Nephron progenitor cell (in vitro differentiated cells): ENCODE measurements at regions not wholly inside any gene's neighbourhood (a gene's known extent, or its start where the extent isn't known, plus 50 kb on each side); places are given as distances from the start of the nearest gene placed in this dataset.
A peak's percentile ranks its signal among the peaks of the same experiment; 100 is the strongest.

ENCODE experiments used
- DNase-seq: peaks from one replicate; pipeline ENCODE4 v3.0.0; 2021
- H3K27ac Mint-ChIP-seq: 2 replicates; pipeline ENCODE4 v1.8.0; 2021; ENCODE audit warnings: mild to moderate bottlenecking, moderate library complexity, mixed read lengths
- H3K27me3 Mint-ChIP-seq: 2 replicates; pipeline ENCODE4 v1.8.0; 2021; ENCODE audit warnings: mild to moderate bottlenecking, low read depth, mixed read lengths; ENCODE audit not compliant: poor library complexity
- H3K36me3 Mint-ChIP-seq: 2 replicates; pipeline ENCODE4 v1.8.0; 2021; ENCODE audit warnings: low read depth, mixed read lengths
- H3K4me1 Mint-ChIP-seq: 2 replicates; pipeline ENCODE4 v1.8.0; 2021; ENCODE audit warnings: mixed read lengths
- H3K4me3 Mint-ChIP-seq: 2 replicates; pipeline ENCODE4 v1.8.0; 2021; ENCODE audit warnings: mild to moderate bottlenecking, moderate library complexity, mixed read lengths
- H3K9me3 Mint-ChIP-seq: 2 replicates; pipeline ENCODE4 v1.8.0; 2021; ENCODE audit warnings: mild to moderate bottlenecking, moderate library complexity, mixed read lengths
- TF ChIP-seq, protein P1 (sequence below): fragments of 200-600 bp; sonication (generic); IDR thresholded peaks from 2 replicates; pipeline ENCODE4 v1.5.0; 2021; ENCODE audit warnings: antibody characterized with exemption

GRCh38 chr2:236940497-236940896 lies 145.2 kb upstream of the COPS8 start:
- no peak for DNase-seq
- no peaks in the 10 kb centered on the region for H3K36me3 Mint-ChIP-seq
- H3K27me3 Mint-ChIP-seq: peaks cover 17% of the 10 kb centered on the region
- H3K4me1 Mint-ChIP-seq: peaks cover 44% of the 10 kb centered on the region
- H3K9me3 Mint-ChIP-seq: no peaks in the 10 kb centered on the region
- H3K4me3 Mint-ChIP-seq: no peak overlapping the region
- TF ChIP-seq, protein P1, sequence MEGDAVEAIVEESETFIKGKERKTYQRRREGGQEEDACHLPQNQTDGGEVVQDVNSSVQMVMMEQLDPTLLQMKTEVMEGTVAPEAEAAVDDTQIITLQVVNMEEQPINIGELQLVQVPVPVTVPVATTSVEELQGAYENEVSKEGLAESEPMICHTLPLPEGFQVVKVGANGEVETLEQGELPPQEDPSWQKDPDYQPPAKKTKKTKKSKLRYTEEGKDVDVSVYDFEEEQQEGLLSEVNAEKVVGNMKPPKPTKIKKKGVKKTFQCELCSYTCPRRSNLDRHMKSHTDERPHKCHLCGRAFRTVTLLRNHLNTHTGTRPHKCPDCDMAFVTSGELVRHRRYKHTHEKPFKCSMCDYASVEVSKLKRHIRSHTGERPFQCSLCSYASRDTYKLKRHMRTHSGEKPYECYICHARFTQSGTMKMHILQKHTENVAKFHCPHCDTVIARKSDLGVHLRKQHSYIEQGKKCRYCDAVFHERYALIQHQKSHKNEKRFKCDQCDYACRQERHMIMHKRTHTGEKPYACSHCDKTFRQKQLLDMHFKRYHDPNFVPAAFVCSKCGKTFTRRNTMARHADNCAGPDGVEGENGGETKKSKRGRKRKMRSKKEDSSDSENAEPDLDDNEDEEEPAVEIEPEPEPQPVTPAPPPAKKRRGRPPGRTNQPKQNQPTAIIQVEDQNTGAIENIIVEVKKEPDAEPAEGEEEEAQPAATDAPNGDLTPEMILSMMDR: no peak
- peak overlapping the region; percentile 71 for H3K27ac Mint-ChIP-seq

DNA sequence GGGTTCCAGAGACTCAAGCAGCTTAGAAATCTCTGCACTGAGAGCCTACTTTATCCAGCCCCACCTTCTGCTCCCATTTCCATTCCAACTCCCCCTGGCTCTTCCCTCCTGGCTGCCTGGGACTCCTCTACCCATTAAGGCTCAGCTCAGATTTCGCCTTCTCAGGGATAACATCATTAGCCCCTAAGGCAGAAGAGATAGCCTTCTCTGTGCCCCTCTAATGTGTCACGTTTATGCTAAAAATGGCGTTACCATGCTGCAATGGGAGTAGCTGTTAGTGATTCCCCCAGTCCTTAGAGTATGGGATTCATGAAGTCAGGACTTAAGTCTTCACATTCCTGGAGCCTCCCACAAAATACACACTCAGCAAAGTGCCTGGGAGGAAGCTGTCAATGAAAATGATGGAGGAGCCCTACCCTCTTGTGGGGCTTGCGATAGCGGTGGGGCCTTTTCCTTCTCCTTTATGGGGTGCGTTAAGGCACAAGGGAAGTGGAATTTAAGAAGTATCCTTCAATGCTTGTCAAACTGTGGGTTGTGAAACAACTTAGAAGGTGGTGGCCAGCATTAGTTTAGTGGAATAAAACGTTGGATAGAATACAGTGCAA lies 144.7 kb upstream of the COPS8 start:
- Mint-ChIP-seq H3K9me3 (no peaks in the 10 kb centered on the region), H3K36me3 (no peaks in the 10 kb centered on the region), H3K27me3 (peaks cover 12% of the 10 kb centered on the region), H3K4me1 (peaks cover 48% of the 10 kb centered on the region), H3K27ac (peak overlapping the region; percentile 71), H3K4me3 (peak overlapping the region; percentile 41)
- no peak for DNase-seq
- TF ChIP-seq, protein P1: no peak

DNA sequence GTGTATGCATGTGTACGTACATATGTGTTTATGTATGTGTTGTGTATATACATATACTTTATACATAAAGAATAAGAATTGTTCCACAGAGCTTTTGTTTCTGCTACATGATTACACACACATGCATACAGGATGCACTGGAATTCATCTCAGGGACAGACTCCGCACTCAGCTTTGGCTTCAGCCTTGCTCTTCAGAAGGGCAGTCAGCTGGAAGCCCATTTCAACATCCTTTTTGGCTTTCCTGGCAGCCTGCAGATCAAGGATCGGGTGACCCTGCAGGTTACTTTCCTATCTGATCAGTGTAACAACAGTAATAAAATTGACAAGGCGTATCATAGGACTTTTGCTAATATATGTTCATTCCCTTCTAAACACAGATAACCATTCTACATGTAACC lies 144.1 kb upstream of the COPS8 start:
- Mint-ChIP-seq H3K36me3 (no peaks in the 10 kb centered on the region), H3K4me1 (peaks cover 53% of the 10 kb centered on the region), H3K9me3 (no peaks in the 10 kb centered on the region), H3K27ac (peak overlapping the region; percentile 44), H3K4me3 (no peak overlapping the region), H3K27me3 (peaks cover 9% of the 10 kb centered on the region)
- TF ChIP-seq, protein P1: no peak
- no peak for DNase-seq

GRCh38 chr2:236942554-236942953 lies 143.1 kb upstream of the COPS8 start:
- DNase-seq: no peak
- no peak overlapping the region for H3K4me3 Mint-ChIP-seq
- H3K36me3 Mint-ChIP-seq: no peaks in the 10 kb centered on the region
- TF ChIP-seq, protein P1: no peak
- no peaks in the 10 kb centered on the region for H3K9me3 Mint-ChIP-seq
- peaks cover 3% of the 10 kb centered on the region for H3K27me3 Mint-ChIP-seq
- H3K27ac Mint-ChIP-seq: no peak overlapping the region
- H3K4me1 Mint-ChIP-seq: peaks cover 58% of the 10 kb centered on the region

GRCh38 chr2:236943068-236943467 lies 142.6 kb upstream of the COPS8 start:
- Mint-ChIP-seq H3K4me1 (peaks cover 56% of the 10 kb centered on the region), H3K4me3 (no peak overlapping the region), H3K9me3 (no peaks in the 10 kb centered on the region), H3K36me3 (no peaks in the 10 kb centered on the region), H3K27me3 (peaks cover 2% of the 10 kb centered on the region), H3K27ac (no peak overlapping the region)
- TF ChIP-seq, protein P1: no peak
- no peak for DNase-seq

DNA sequence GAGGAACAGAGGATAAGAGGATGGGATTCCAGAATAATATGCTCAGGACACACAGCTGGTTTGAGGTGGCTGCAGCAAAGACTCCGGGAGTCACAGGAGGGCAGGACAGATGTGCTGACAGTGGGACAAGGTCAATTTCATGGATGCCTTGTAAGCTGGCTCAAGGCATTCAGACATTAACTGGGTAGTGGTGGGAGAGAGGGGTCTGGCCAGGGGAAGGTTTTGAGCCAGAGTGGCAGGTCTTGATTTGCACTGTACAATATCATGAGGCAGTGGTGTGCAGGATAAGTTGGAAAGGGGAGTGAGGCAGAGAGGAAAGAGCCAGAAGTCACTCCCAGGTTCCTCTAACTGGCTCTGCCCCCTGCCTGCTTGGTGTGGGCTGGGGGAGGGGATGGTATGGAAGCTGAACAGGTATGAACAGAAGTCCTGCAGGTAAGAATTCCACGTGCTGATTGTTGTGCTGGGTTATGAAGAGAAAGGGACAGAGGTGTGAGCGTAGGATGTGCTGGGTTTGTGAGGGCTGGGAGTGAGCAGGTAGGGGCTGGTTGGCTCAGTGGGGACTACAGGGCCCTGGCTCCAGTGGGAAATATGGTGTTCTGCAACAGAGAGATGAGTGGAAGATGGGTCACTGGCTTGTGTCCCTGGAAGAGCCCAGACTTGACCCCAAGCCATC lies 141.7 kb upstream of the COPS8 start:
- Mint-ChIP-seq H3K4me3 (no peak overlapping the region), H3K4me1 (peaks cover 56% of the 10 kb centered on the region), H3K36me3 (no peaks in the 10 kb centered on the region), H3K9me3 (no peaks in the 10 kb centered on the region), H3K27ac (no peak overlapping the region), H3K27me3 (no peaks in the 10 kb centered on the region)
- TF ChIP-seq, protein P1: no peak
- DNase-seq: no peak
